ENCODE measurements at regions not wholly inside any gene's neighbourhood (a gene's known extent, or its start where the extent isn't known, plus 50 kb on each side); places are given as distances from the start of the nearest gene placed in this dataset.
"Not testable (repeated sequence)": the region's sequence is repeated elsewhere in the genome, so short reads cannot be mapped to it uniquely, and the experiment has no call there.

DNA sequence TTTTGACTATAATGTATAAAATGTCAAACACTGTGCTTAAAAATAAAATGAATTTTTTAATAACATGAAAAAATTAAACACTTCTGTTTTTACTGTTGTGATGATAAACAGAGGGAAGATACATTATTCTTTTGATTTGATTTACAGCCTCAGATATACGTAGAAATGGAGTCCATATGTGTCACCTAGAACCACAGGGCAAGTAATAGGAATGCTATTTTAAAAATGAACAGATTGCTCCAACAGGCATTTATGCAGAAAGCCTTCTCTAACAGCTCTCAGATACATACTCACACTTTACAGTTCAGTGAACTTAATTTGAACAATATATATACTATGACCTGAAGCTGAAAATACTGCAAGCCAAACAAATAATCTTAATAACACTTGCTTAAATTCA, 1551.0 kb downstream of the GRIK2 start:
- DNase-seq (ENCODE audit: low read depth, low spot score) = no peak

GRCh38 chr6:102942206-102942605, 1548.7 kb downstream of the GRIK2 start:
- DNase-seq (ENCODE audit: low read depth, low spot score) = no peak

GRCh38 chr6:102936959-102937358, 1543.5 kb downstream of the GRIK2 start:
- no peak for DNase-seq (ENCODE audit: low read depth, low spot score)

DNA sequence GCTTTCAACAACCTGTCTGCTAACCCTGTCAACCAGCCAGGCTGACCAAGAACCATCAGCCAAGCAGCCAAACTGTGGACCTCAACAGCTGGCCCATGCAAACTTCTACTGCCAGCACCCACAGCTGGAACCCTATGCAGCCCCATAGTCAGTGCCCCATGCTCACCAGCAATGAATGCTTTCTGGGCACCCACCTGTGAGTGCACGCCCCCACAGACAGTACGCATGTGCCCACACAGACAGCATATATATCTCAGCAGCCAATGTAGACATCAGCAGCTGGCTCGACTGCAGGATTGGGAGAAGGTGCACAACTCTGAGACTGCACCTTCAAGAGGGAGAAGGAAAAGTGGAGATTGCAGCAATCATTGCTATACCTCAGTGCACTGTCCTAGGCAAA, 1534.6 kb downstream of the GRIK2 start:
- no peak for DNase-seq (ENCODE audit: low read depth, low spot score)

- no peak for DNase-seq (ENCODE audit: low read depth, low spot score)
Measured at GRCh38 chr6:102918161-102918560, 1524.7 kb downstream of the GRIK2 start.

DNA sequence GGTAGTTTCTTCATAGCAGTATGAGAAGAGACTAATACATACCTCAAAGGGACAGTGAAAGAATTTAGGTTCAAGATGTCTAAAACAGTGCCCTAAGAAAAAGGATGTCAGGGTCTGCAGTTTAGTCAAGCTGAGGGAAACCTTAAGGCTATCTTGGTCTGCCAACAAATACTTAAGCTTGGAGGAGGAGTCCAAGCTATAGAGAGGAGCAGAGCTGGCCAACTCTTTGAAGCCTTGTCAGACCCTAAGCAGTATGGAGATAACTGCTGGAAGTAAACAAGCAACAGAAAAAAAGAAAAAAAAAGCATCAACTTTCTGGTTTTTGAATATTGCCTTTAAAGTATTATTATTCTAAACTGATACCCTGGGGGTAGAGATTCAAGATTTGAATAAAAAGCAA, 1518.1 kb downstream of the GRIK2 start:
- DNase-seq (ENCODE audit: low read depth, low spot score) = peak; percentile 29

- DNase-seq (ENCODE audit: low read depth, low spot score) = peak; percentile 3
Measured at GRCh38 chr6:102910701-102911139, 1517.2 kb downstream of the GRIK2 start.

- peak; percentile 27 for DNase-seq (ENCODE audit: low read depth, low spot score)
Measured at GRCh38 chr6:102907181-102907580, 1513.7 kb downstream of the GRIK2 start.

GRCh38 chr6:102902471-102902870, 1509.0 kb downstream of the GRIK2 start:
- DNase-seq (ENCODE audit: low read depth, low spot score) = no peak

DNA sequence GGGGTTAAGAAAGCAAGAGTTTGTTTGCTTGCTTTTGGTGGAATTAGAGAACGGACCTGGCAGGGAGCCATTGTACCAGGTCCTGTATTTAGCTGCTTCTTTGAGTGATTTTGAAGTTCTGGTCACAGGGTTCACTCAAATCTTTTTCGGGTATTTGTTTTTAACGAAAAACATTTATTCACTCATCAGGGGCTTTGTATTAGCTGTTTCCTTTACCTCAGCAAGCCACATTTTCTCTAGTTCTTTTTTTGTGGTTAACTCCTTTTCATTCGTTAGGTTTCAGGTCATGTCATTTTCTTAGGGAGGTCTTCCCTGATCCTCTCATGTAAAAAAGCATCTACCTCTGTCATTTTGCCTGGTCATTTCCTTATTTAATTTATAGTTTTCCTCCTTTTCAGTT, 1502.2 kb downstream of the GRIK2 start:
- DNase-seq (ENCODE audit: low read depth, low spot score) = no peak

GRCh38 chr6:102885165-102885564, 1491.7 kb downstream of the GRIK2 start:
- no peak for DNase-seq (ENCODE audit: low read depth, low spot score)

DNA sequence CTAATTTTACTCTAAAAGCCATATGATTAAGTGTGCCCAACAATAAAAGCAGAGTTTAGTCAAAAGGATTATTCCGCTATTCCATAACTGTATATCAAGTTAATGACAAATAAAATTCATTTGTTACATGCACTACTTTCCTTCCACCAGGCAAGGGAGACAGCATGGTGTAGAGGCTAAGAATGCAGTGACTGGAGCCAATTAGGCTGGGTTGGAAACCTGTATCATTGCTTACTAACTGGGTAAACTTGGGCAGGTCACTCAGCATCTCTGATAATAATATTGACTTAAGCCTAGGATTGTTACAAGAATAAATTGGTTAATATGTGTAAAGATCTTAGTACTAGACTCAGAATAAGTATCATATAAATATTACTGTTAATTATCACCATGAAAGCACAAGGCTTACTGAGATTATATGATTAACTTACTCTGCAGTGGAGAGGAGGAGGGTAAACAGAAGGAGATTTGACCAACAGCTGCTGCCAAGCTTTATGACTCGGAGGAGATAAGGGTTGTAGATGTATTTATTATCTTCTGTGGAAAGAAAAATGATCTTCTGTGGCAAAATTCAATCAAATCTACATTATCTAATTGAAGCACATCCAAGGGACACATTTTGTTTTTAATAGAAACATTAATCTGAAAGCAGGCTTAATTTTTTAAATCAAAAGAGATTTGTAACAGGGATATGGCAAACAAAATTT, 1459.9 kb downstream of the GRIK2 start:
- no peak for DNase-seq (ENCODE audit: low read depth, low spot score)

DNA sequence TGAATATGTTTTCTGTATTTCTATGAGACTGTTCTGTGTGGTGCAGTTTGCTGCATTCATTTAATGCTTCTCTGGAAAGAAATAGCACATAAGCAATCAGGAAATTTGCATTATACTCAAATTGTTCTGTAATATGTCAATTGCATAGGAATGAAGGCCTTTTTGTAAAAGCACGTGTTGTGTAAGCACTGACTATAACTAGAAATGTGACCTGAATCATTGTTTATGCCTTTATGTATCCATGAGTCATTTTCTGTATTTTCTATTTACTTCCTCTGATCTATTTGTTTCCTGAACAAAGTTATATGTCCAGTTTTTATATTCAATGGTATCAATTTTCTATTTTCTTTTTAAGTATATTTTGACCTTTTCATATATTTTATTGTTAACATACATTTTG, 1455.3 kb downstream of the GRIK2 start:
- DNase-seq (ENCODE audit: low read depth, low spot score) = no peak

GRCh38 chr6:102848210-102848609, 1454.7 kb downstream of the GRIK2 start:
- DNase-seq (ENCODE audit: low read depth, low spot score) = no peak

DNA sequence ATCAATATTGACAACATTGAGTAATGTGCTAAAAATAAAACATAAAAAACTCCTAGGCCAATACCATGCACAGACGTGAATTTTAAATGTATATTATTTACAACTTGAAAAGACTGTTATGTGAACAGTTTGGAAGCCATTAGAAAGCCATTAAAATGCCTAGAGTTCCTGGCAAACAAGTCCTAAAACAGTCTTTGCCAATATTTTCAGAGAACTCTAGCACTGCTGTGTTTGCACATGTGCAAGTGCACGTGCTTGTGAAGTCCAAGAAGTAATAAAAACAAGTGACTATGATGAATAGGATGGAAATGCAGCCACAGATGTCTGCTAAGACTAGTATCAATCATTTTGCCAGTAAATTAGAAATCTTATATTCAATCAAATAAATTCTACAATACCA, 1447.6 kb downstream of the GRIK2 start:
- no peak for DNase-seq (ENCODE audit: low read depth, low spot score)

DNA sequence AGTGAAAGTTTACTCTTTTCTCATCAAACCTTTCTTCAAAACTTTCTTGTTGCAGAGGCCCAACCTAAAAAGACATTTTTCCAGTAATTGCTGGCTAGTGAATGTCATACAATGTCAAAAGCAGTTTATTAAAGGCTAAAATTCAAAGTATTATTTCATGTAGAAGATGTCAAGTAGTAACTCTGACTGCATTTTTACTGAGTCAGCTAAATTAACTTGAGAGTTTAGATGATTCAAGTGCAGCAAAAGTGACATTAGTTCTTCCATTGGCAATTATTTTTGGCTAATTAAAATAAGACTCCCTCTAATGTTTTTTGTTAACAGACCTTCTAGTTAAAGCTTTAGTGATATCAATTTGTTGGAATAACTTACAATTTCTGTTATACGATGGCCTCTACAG, 1438.5 kb downstream of the GRIK2 start:
- DNase-seq (ENCODE audit: low read depth, low spot score) = no peak

- no peak for DNase-seq (ENCODE audit: low read depth, low spot score)
Measured at GRCh38 chr6:102820098-102820497, 1426.6 kb downstream of the GRIK2 start.

GRCh38 chr6:102815207-102815606, 1421.7 kb downstream of the GRIK2 start:
- no peak for DNase-seq (ENCODE audit: low read depth, low spot score)

DNA sequence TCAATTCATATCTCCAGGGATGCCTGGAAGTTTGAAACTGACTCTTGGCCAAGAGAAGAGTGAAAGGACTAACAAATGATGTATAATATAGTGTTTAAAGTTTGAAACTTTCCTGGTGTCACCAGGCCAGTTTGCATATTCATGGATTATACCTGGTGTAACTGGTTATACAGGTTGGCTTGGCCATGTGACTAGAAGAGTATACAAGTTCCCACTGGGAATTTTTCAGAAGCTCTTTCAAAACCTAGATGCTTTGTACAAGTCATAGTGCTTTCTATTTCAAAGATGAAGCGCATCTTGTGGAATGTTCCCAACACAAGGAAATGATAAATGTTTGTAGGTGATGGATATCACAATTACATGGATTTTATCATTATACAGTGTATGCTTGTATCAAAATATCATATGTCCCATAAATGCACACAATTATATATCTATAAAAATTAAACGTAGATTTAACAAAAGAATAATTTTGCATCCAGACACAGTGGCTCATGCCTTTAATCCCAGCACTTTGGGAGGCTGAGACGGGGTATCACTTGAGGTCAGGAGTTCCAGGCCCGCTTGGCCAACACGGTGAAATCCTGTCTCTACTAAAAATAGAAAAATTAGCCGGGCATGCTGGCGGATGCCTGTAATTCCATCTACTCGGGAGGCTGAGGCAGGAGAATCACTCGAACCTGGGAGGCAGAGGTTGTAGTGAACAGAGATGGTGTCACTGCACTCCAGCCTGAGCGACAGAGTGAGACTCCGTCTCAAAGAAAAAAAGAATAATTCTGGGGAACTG, 1420.2 kb downstream of the GRIK2 start:
- no peak for DNase-seq (ENCODE audit: low read depth, low spot score)

DNA sequence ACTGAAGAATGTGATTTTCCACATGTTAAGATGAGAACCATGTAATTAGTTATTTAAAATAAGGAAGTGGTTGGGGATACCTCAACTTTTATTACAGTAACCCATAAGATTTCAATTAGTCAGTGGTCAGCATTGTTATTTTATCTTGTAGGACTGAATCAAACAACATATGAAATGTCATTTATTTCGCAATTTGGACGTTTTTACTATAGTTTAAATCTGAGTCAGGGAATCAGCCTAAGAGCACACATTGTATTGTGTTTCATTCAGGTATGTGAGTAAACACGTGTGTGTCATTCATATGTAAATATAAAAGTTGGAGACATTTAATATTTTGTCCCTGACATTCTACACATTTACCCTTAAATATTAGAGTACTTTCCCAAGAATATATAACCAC, 1418.7 kb downstream of the GRIK2 start:
- DNase-seq (ENCODE audit: low read depth, low spot score) = no peak

GRCh38 chr6:102808944-102809505, 1415.5 kb downstream of the GRIK2 start:
- DNase-seq (ENCODE audit: low read depth, low spot score) = not testable (repeated sequence)

DNA sequence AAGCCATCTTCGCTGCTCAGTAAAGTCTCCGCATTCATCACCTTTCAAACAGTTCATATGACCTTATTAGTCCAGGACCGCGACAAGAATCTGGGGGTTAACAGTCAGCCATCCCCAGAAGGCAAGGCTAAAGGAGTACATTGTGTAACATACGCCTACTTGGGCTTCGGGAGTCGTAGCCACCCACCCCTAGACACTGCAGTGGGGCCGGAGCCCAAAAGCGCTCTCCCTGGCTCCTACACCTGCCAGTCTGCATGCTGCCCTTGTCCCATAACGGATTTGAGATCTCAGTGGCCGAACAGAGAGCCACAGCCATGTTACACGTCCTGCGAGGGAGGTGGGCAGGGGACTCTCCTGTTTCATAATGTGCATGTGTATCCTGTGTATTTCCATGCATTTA, 1405.5 kb downstream of the GRIK2 start:
- no peak for DNase-seq (ENCODE audit: low read depth, low spot score)

DNA sequence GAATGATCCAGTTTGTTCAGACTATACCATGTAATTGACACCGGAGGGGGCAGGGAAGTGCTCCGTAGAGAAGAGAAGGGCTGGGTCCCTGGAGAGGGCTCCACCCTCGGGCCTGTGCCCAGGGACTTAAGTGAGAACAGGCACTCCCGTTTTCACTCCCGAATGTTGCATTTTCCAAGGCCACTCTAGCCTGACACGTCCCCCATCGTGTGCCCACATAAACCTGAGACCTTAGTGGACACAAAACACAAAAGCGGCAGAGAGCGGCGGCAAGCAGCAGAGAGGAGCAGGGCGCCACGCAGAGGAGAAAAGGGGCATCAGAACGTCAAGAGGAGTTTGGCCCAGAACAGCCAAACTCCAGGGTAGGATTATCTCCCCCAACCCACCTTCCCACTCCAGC, 1405.1 kb downstream of the GRIK2 start:
- DNase-seq (ENCODE audit: low read depth, low spot score) = peak; percentile 75
